Activated CD8-positive, alpha-beta memory T cell treated with anti-CD3 and anti-CD28 coated beads for 24 hours (primary cell): ENCODE measurements at regions not wholly inside any gene's neighbourhood (a gene's known extent, or its start where the extent isn't known, plus 50 kb on each side); places are given as distances from the start of the nearest gene placed in this dataset.

Experiments
- DNase-seq: peaks from one replicate; pipeline ENCODE4 v3.0.0-alpha.2; 2020

- DNase-seq = peak; percentile 30
Observed at GRCh38 chr14:101220921-101221510, 317.5 kb upstream of the RTL1 start.

- DNase-seq = peak; percentile 32
Observed at GRCh38 chr14:101221549-101222160, 318.1 kb upstream of the RTL1 start.

- DNase-seq = no peak
Observed at GRCh38 chr14:101222362-101223070, 319.0 kb upstream of the RTL1 start.

DNA sequence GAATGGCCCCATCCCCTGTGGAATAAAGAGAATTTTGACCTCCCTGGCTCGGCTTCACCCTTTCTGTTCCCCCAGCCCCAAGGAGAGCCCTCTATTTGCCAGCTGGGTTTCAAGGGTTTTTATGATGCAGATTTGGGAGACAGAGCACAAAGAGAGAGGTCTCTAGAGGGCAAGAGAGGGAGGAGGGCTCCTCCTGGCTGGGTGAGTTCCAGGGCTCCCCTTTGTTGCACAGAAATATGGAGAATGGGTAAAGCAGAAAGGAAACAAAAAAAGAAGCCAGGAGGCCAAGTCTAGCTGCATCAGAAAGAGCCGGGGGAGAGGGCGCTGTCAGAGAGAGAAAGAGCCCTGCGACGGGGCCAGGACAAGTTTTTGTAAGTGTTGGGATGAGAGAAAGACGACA is 319.6 kb upstream of the RTL1 start:
- no peak for DNase-seq

GRCh38 chr14:101223561-101224162 is 320.1 kb upstream of the RTL1 start:
- DNase-seq = no peak

DNA sequence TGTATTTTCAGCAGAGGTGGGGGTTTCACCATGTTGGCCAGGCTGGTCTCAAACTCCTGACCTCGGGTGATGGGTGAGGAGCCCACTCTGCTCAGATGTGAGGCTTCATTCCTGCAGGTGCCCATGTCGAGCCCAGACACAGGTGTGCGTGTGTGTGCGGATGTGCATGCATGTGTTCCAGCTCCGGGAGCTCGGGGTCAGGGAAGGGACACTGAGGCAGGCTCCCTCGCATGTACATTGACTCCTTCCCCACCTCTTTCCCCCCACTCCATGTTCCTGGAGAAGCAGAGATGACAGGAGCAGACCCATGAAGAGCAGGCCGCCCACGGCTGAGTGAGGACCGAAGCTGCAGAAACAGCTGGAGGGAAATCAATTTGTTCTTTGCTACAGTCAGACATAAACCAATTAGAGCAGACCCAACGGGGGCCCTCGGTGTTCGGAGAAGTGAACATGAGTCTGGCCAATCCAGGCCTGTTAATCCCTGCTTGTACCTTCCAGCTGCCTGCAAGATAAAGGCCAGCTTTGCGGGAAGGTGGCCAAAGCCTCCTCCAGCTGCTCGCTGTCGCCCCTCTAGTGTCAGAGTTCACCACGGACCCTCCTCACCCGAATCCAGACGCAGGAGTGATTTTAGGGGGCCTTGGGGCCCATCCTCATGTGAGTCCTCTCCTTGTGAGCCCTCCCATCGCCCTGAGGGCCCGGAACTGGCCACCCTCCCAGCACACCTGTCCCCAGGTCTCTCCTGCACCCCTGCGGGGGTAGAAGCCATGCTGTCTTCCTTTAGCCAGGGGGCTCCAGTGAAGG is 321.0 kb upstream of the RTL1 start:
- peak; percentile 45 for DNase-seq

DNA sequence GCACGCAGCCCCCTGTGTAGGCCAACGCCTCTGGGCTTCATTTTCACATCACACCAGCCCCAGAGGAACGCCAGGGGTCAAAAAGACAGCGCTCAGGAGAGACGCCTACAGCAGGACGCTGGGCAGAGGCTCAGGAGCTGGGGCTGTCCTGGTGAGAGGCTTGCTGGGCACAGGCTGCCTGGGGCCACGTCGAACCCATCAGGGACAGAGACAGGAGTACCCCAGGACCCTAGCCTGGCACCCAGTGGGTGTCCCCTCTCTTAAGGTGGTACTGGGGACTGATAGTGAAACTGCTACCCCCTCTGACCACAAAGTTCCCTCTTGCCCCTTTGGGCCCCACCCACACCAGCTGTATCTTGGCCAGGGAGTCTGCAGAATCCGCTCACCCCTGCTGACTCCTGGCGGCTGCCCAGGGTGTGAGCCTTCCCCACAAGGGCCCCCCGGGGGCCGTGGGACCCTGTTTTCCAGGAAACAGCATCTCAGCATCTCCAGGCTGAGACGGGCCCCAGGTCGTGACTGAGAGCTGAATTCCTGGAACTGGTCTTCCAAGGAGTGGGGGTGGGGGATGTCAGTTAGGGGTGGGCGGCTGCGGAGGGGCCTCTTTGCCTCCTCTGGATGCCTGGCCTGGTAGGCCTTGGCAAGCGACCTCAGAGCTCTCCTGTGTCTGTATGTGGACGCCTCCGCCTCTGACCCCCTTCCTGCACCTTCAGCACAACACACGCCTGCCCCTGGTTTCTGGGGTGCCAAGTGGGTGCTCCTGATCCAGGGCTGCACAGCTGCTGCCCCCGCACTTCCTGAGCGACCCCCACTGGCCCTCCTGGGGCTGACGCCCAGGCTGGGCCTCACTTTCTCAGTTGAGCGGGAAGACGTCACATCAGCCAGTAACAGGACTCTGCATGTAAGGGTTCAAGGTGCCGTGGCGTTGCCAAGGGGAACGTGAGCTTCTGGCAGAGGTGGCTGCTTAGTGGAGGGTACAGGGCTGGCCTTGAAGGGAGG is 321.9 kb upstream of the RTL1 start:
- peak; percentile 47 for DNase-seq

- DNase-seq = peak; percentile 42
Observed at GRCh38 chr14:101226265-101226602, 322.7 kb upstream of the RTL1 start.

GRCh38 chr14:101226603-101227425 is 323.3 kb upstream of the RTL1 start:
- DNase-seq = peak; percentile 40

DNA sequence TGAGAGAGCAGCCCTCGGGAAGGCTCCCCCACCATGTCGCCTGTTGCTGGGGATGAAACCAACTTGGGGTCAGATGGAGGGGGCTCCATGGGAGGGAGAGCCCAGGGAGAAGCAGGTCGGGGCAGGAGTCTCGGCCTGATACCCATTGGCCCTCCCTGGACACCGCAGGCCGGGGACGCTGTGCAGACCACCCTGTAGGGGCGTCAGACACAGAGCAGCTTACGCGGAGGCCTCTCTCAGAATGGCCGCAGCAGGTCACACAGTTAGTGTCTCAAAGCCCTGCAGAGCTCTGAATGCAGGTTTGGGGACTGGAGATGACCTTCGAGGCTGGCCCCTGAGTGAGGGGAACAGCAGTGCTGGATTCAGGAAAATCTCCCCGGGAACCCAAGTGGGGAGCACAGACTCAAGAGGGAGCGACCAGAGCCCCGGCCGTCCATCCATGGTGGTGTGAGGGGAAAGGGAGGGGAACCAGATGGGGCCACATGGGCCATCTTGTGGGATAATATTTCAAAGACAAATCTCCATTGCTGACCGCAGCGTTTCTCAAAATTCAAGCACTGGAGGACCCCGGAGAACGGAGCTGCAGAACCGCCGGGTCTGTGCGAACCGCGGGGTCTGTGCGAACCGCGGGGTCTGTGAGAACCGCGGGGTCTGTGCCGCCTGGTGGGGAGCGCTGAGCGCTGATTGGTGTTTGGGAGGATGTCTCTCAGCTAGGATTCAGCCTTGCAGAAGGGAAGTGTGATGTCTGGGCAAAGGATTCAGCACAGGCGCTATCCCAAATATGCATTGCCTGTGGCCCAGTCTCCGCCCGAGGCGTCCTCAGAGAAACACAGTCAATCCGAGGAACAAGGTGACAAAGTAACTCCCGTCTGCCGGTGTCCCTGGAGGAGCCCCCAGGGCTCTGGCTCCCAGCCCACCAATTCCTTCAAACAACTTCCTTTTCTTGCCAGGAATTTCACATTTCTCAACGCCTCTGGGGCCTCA is 324.4 kb upstream of the RTL1 start:
- no peak for DNase-seq

GRCh38 chr14:101228949-101229541 is 325.5 kb upstream of the RTL1 start:
- peak; percentile 40 for DNase-seq

- DNase-seq = no peak
Observed at GRCh38 chr14:101229666-101230065, 326.1 kb upstream of the RTL1 start.

GRCh38 chr14:101230161-101230850 is 326.8 kb upstream of the RTL1 start:
- peak; percentile 32 for DNase-seq

DNA sequence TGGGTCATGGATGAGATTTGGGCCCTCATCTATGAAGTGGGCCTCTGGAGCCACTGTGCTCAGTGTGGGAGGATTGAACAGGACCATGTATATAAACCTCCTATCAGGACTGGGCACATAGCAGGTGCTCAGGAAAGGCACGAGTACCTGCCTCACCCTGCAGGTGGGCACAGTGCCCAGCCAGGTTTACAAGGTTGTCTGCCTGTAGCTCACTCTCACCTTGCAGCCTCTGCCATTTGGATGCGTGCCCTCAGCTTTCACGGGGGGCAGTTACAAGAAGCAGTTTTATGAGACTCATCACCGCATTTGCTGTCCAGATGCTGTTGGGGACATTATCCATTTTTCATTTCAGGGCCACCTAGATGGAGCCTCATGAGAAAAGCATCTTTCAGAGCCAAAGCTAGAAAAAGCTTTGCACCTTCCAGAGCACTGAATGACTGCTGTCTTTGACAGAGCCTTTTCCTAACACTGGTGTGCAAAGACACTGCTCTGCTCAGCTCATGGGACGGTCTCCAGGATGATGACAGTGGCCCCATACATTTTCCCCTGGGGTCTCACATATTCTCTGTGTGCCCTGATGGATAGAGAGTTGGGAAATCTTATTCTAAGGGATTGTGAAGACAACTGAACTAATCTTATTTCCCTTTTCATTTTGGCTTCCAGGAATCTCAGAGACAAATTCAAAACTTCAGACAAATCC is 327.5 kb upstream of the RTL1 start:
- DNase-seq = no peak

DNA sequence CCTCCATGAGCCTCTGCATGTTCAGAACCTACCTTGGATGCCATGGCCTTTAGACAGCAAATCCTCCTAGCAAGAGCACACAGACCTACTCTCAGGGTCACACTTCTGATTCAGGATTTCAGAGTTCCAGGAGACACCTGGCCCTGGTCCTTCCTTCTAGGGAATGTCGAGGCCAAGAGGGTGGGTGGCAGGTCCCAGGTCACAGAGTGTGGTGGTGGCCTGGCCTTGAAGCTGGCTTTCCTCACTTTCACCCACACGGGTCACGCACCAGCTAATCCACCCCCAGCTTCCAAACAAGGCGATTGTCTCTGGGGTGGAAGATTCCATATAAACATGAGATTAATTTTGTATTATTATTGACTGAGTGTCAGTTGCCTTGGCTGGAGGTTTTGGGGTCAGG is 328.3 kb upstream of the RTL1 start:
- DNase-seq = peak; percentile 42

- DNase-seq = peak; percentile 46
Observed at GRCh38 chr14:101232340-101233020, 328.8 kb upstream of the DIO3 start.

- no peak for DNase-seq
Observed at GRCh38 chr14:101233021-101233366, 328.3 kb upstream of the DIO3 start.

GRCh38 chr14:101233391-101233790 is 327.9 kb upstream of the DIO3 start:
- no peak for DNase-seq
